ENCODE measurements at regions not wholly inside any gene's neighbourhood (a gene's known extent, or its start where the extent isn't known, plus 50 kb on each side); places are given as distances from the start of the nearest gene placed in this dataset.

GRCh38 chr22:22421392-22421791 lies 87.2 kb downstream of the ZNF280B start:
- no peak for DNase-seq

- peak; percentile 84 for DNase-seq
Observed at GRCh38 chr22:22422629-22423112, 85.9 kb downstream of the ZNF280B start.

DNA sequence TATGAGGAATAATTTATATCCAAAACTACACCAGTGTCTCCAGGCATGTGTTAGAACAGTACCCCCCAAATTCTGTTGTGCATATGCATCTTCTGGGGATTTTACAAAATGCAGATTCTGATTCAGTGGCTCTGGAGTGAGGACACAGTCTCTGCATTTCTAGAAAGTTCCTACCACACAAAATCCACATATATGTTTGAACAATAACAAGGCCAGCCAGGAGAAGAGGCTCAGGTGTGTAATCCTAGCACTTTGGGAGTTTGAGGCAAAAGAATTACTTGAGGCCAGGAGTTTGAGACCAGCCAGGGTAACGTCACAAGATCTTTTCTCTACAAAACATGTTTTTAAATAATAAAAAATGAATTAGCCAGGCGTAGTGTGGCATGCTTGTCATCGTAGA lies 84.9 kb downstream of the ZNF280B start:
- no peak for DNase-seq

GRCh38 chr22:22424210-22424800 lies 84.2 kb downstream of the ZNF280B start:
- DNase-seq = no peak

DNA sequence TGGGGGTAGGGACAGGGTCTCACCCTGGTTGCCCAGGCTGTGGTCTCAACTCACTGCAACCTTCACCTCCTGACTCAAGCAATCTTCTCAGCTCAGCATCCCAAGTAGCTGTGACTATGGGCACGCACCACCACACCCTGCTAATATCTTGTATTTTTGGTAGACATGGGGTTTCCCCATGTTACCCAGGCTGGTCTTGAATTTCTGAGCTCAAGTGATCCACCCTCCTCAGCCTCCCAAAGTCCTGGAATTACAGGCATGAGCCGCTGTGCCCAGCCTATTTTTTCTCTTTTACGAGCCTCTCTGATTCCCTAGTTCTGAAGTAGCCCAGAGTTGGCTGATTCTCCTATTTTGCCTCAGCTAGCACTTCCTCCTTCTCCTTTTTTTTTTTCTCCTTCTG lies 83.6 kb downstream of the ZNF280B start:
- no peak for DNase-seq

DNA sequence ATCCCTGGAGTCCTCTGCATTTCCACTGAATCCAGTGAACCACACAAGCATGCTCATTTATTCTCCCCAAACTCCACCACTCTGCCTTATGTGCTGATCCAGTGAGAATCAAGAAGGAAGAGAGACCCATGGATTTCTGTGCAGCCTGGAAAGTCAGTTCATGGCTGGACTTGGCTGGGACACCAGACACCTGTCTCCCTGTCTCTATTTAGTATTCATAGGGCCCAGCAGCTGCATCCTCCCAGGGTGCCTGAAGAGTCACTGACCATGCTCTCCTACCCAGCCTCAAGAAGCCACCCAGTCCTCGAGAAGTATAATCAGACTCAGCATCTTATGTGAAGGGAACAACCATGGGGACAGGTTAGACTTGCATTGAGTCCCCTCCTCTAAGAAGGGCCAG lies 83.2 kb downstream of the ZNF280B start:
- no peak for DNase-seq

- no peak for DNase-seq
Observed at GRCh38 chr22:22425783-22426624, 82.5 kb downstream of the ZNF280B start.

DNA sequence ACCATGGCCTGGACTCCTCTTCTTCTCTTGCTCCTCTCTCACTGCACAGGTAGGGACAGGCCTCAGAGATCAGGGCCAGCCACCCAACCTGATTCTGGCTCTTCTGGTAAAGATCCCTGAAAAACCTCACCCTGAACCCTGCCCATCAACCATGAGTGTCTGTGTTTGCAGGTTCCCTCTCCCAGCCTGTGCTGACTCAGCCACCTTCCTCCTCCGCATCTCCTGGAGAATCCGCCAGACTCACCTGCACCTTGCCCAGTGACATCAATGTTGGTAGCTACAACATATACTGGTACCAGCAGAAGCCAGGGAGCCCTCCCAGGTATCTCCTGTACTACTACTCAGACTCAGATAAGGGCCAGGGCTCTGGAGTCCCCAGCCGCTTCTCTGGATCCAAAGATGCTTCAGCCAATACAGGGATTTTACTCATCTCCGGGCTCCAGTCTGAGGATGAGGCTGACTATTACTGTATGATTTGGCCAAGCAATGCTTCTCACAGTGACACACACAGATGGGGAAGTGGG lies 80.9 kb downstream of the ZNF280B start:
- DNase-seq = no peak

- DNase-seq = no peak
Observed at GRCh38 chr22:22428222-22429098, 80.1 kb downstream of the ZNF280B start.

DNA sequence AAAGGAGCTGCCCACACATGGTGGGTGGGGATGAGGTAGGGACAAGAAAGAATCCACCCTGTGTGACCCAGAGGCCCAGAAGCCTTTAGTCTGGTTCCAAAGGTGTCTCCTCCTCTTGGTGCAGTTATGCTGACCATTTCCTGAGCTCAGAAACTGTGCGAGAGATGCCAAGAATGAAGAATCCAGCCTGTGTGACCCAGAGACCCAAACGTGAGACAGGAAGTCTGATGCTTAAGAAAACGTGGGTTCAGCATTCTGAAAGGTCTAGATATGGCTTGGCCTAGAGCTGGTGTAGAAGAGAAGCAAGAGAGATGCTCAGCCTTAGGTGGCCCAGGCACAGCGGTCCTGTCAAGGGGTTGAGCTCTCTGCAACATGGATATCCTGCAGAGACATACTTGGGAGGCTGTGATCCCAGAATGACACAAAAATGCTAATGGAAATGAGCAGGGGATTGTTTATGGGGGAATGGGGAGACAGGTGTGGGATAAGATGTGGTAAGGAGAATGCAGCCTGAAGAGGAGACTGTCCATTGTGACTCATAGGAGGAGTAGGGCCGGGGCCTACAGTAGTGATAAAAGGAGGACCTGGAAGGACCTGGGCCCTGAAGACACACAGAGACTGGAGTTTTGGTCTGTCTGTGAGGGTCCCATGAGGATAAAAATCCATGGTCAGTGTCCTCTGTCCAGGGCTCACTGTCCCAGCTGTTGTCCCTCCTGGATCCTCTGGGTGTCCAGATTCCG lies 79.0 kb downstream of the ZNF280B start:
- no peak for DNase-seq

GRCh38 chr22:22430111-22430820 lies 78.3 kb downstream of the ZNF280B start:
- DNase-seq = no peak

- peak; percentile 61 for DNase-seq
Observed at GRCh38 chr22:22431271-22432220, 77.0 kb downstream of the ZNF280B start.

GRCh38 chr22:22432479-22432878 lies 76.1 kb downstream of the ZNF280B start:
- DNase-seq = no peak

- DNase-seq = no peak
Observed at GRCh38 chr22:22432937-22433336, 75.6 kb downstream of the ZNF280B start.

DNA sequence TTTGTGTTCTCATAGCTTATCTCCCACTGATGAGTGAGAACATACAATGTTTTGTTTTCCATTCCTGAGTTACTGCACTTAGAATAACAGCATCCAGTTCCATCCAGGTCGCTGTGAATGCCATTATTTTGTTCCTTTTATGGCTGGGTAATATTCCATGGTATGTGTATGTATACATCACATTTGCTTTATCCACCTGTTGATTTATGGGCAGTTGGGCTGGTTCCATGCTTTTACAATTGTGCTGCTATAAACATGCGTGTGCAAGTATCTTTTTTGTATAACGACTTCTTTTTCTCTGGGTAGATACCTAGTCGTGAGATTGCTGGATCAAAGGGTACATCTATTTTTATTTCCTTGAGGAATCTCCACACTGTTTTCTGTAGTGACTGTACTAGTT lies 74.8 kb downstream of the ZNF280B start:
- no peak for DNase-seq

Data from CD4-positive, alpha-beta T cell treated with Interferon gamma for 1 hour (primary cell).